Activated CD4-positive, CD25-positive, alpha-beta regulatory T cell treated with anti-CD3 and anti-CD28 coated beads, Interleukin-2, amount 50 U/mL, for 16 hours (primary cell): ENCODE measurements at regions not wholly inside any gene's neighbourhood (a gene's known extent, or its start where the extent isn't known, plus 50 kb on each side); places are given as distances from the start of the nearest gene placed in this dataset.
"Not testable (repeated sequence)": the region's sequence is repeated elsewhere in the genome, so short reads cannot be mapped to it uniquely, and the experiment has no call there.

ENCODE experiments used
- DNase-seq: peaks from one replicate; pipeline ENCODE4 v3.0.0-alpha.2; 2020; ENCODE audit warnings: low read depth, low spot score

DNA sequence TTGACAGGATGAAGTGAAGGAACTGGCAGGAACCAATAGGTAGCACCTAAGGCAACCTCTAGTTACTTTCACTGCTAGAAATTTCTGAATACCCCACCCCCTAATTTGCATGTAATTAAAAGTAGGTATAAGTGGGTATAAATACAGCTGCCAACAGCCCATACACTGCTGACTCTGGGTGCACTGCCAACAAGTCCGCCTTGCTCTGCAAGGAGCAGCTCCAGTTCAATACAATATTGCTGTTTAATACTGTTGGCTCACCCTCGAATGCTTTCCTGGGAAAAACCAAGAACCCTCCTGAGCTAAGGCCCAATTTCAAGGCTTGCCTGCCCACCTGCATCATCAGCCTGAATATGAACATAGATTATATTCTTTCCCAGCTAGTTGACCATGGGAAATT, 981.9 kb downstream of the ADGRL2 start:
- DNase-seq: no peak

DNA sequence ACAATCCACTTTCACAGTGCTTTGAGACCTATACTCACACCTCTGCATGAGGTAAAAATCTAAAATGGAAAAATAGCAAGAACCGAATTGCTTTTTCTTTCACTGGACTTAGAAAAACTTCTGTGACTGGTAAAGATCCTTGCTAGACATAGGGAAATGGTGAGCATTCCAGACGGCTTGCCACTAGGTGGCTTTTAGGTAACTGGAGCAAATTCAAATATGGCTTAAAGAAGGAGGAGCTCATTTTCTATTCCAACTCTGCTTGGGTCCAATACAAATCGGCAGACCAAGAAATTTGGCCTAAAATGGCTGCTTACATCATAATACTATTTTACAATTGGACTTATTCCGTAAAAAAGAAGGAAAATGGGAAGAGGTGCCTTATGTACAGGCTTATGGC, 977.9 kb downstream of the ADGRL2 start:
- no peak for DNase-seq

DNA sequence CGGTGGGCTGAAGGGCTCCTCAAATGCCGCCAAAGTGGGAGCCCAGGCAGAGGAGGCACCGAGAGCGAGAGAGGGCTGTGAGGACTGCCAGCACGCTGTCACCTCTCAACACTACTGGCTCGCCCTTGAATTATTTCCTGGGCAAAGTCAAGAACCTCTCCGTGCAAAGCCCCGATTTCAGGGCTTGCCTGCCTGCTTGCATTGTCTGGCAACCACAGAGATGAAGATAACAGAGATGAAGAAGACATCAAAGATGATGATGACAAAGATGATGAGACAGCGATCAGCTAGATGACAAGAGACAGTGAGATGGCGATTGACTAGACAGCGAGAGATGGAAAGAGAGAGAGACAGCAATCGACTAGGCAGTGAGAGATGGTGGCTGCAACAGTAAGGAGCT, 976.5 kb downstream of the ADGRL2 start:
- DNase-seq: no peak

- DNase-seq: not testable (repeated sequence)
Measured at GRCh38 chr1:82776730-82777129, 976.0 kb downstream of the ADGRL2 start.

DNA sequence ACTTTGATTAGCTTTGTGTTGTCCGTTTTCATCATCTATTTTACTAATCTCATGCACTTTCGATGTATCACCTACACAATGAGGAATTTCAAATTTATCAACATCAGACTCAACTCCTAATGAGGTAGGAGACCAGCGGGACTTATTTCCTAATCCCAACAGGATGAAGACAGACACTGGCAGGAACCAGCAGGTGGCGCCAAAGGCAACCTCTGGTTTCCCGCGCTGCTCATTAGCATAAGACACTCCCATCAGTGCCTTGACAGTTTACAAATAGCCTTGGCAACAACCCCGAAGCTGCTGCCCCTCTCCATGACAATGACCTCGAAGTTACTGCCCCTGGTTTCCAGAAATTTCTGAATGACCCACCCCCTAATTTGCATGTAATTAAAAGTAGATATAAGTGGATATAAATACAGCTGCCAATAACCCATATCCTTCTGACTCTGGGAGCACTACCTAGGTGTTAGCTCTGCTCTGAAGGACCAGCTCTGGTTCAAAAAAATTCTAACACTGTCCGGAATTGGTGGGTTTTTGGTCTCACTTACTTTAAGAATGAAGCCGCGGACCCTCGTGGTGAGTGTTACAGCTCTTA, 974.8 kb downstream of the ADGRL2 start:
- no peak for DNase-seq

DNA sequence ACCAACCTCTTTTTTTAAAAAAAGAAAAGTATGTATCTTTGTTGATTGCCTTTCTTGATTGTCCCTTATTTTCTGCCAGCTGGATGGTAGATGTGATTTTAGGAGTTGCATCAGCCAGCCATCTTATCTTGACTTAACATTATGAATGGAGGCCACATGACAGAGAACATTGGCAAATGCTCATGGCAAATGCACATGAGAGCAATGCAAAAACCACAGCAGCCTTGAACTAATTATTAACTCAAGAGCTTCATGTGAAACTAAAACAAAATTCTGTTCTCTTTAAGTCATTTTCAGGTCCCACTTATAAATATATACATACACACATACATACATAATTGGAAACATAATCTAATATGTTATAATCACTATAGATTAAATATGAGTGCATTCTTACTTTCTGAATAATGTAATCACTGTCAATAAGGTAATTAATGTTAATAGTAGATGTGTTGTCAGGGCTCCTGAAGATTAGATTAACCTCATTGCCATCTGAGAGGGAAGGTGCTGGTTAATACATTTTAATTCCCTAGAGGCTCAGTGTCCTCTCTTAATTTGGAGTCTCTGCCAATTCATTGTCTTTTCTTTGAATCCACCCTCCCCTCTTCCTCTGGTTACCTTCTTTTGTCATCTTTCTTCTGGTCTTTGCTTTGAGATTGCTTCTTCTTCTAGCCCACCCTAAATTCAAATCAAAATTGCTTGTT, 962.2 kb downstream of the ADGRL2 start:
- DNase-seq: no peak

- no peak for DNase-seq
Measured at GRCh38 chr1:82759035-82759434, 958.3 kb downstream of the ADGRL2 start.

GRCh38 chr1:82755671-82756070, 954.9 kb downstream of the ADGRL2 start:
- DNase-seq: no peak

GRCh38 chr1:82755191-82755590, 954.5 kb downstream of the ADGRL2 start:
- no peak for DNase-seq

DNA sequence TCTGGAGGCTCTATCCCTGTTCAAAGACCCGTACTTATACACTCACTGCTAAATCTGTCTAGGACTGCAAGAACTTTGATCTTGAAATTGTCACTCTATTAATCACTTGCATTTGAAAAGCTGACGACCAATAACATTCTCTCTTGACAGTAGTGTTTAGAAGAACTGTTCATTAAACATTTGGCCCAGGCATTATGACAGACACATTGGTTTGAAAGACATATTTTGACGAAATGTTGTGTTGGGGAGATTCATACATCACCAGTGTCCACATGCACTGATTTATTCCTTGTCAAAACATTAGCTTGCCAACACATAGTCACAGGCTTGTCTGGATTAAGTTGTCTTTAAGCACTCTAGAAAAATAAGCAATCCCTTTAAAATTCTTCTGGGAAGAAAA, 951.3 kb downstream of the ADGRL2 start:
- DNase-seq: no peak

GRCh38 chr1:82733645-82734044, 932.9 kb downstream of the ADGRL2 start:
- no peak for DNase-seq

GRCh38 chr1:82731216-82731615, 930.5 kb downstream of the ADGRL2 start:
- DNase-seq: no peak

DNA sequence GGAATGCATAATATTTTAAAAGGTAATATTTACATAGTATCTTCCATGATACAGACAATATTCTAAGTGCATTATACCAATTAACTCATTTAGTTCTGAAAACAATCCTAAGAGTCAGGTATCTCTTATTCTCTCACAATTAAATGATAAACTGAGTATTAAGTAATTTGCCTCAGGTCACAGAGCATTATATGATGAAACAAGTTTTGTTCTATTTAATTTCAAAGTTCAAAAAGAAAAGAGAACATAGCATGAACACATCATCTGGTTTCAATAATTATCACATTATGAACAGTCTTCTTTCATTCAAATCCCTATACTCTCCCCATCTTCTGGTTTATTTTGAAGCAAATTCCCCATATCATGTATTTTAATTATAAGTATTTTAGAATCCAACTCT, 927.5 kb downstream of the ADGRL2 start:
- DNase-seq: no peak

DNA sequence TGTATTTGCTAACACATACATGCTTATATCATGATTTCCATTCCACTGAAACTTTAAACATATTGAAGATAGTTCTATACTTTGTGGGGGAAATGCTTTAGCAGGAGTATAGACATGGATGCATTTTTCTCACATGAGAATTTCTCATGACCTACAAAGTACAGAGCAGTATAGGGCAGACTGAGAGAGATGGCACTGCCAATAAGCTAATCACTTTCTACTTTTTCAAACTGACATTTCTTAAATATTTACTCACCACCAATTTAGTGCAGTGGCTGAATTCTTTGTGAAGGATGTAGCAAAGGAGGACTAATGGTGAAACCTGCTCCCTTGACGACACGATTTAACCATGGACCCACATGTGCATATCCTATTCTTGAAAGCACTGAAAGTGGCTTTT, 923.5 kb downstream of the ADGRL2 start:
- DNase-seq: no peak

GRCh38 chr1:82722608-82723007, 921.9 kb downstream of the ADGRL2 start:
- DNase-seq: no peak

- no peak for DNase-seq
Measured at GRCh38 chr1:82721702-82722101, 921.0 kb downstream of the ADGRL2 start.

DNA sequence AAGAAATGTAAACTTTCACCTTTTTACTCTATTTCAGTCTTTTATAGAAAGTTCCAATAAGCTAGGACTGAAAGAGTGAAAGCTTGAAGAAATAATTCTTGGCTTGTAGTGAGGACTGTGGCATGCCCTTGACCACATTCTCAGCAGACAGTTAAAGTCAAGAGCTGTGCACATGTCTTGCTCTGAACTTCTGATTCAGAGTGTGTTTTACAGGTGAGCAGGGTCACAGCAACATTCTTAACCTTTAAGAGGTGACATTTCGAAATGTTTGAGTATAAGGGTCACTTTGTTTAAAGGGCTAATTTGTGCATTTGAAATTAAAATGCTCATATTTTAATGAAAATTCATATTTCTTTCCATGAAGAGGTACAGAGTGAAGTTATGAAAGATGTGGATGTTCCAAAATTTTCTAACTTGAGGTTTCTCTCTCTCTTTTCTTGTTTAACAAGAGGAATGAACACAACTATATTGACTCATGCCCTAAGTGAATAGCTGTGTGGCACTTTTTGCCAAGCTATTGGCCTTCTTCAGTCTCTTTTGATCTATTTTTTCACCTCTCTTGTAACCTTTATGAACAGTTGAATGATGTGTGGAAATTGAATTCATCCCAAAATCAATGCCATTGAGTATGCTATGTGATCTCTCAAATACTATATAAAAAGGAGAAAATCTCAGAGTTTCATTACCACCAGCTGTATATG, 918.1 kb downstream of the ADGRL2 start:
- no peak for DNase-seq

- DNase-seq: no peak
Measured at GRCh38 chr1:82710091-82710490, 909.4 kb downstream of the ADGRL2 start.

- no peak for DNase-seq
Measured at GRCh38 chr1:82707681-82708080, 906.9 kb downstream of the ADGRL2 start.

GRCh38 chr1:82706741-82707140, 906.0 kb downstream of the ADGRL2 start:
- no peak for DNase-seq

- DNase-seq: no peak
Measured at GRCh38 chr1:82704966-82705365, 904.2 kb downstream of the ADGRL2 start.

DNA sequence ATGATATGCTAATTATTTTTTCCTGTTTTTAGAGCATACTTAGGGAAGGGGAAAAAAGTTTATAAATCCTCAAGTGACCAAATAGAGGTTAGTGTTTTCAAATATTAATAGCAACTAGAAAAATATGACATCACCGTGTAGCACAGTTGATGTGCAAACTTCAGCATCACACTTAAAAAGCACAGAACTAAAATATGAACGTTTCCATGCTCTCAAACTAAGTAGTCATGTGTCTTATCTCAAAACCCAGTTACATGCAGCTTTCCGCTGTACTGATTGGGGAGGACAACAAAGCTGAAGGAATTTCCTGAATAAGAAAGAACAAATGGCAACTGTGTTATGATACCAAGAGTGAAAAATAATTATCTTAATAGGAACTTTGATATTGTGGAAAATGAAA, 903.7 kb downstream of the ADGRL2 start:
- DNase-seq: no peak

GRCh38 chr1:82703951-82704350, 903.2 kb downstream of the ADGRL2 start:
- no peak for DNase-seq
